K562 (cell line): ENCODE measurements at regions not wholly inside any gene's neighbourhood (a gene's known extent, or its start where the extent isn't known, plus 50 kb on each side); places are given as distances from the start of the nearest gene placed in this dataset.
A peak's percentile ranks its signal among the peaks of the same experiment; 100 is the strongest.

Experiments
- ATAC-seq: fragments of 200-7000 bp; cut with Tn5 transposase; 3 replicates; pipeline ENCODE4 v1.9.1; 2020; ENCODE audit warnings: moderate library complexity
- BruUV-seq: library from RNA; stranded (reverse); fragments of 400-500 nt; replicated peaks from 2 replicates; lab custom pipeline; 2021; lab: Mats Ljungman, UMichigan
- CTCF ChIA-PET: fragments of 300-600 bp; formaldehyde crosslinking; extraction: SDS; loops from one replicate; lab custom pipeline; 2021; ENCODE audit warnings: low intra/inter-chr PET ratio; lab: Yijun Ruan, JAX
- POLR2A ChIA-PET: fragments of 300-600, 350-650 bp; sonication (Branson Sonifier 250); formaldehyde crosslinking; extraction: SDS; loops from one replicate; lab custom pipeline; 2021; ENCODE audit warnings: antibody characterized with exemption, inconsistent platforms; lab: Yijun Ruan, JAX
- DNase-seq, 4 experiments: peaks; one replicate each; pipeline versions ENCODE4 v3.0.0 to v3.0.0-alpha.2; 2011 to 2018; ENCODE audit warnings: low spot score in 3 of 4, mixed read lengths in 3 of 4; ENCODE audit errors: extremely low read depth in 1 of 4
- FAIRE-seq: peaks from 2 replicates; lab custom pipeline; 2011; peaks lifted over from hg19 to GRCh38; lab: Jason Lieb, UNC
- H2AFZ ChIP-seq: 2 replicates; pipeline ENCODE4 v1.6.0; 2011; ENCODE audit warnings: low read depth, low read length, control low read depth, inconsistent platforms
- H3K27ac ChIP-seq: fragments of 200-600 bp; 3 replicates; pipeline ENCODE4 v1.8.0; 2011; ENCODE audit warnings: low read depth, mild to moderate bottlenecking, control low read depth, inconsistent platforms, low read length, moderate library complexity, mixed read lengths; ENCODE audit errors: extremely low read depth
- H3K27me3 ChIP-seq, 2 experiments: fragments of 300-600 bp in 1 of 2; 2 replicates in 1 of 2; 3 replicates in 1 of 2; pipeline versions ENCODE4 v1.6.0 to v1.8.0; 2011; ENCODE audit warnings: inconsistent platforms in 2 of 2, low read length in 2 of 2, mild to moderate bottlenecking in 1 of 2, mixed read lengths in 1 of 2, moderate library complexity in 1 of 2; ENCODE audit not compliant: control insufficient read depth in 2 of 2, insufficient read depth in 2 of 2
- H3K36me3 ChIP-seq: fragments of 300-600 bp; 3 replicates; pipeline ENCODE4 v1.8.0; 2011; ENCODE audit warnings: mild to moderate bottlenecking, low read length, inconsistent platforms; ENCODE audit not compliant: control insufficient read depth, insufficient read depth
- H3K4me1 ChIP-seq, 2 experiments: fragments of 200-600 bp in 1 of 2; replicated peaks in 1 of 2; 2 replicates in 1 of 2; 3 replicates in 1 of 2; pipeline versions ENCODE4 v1.5.1 to v1.8.0; 2011; ENCODE audit warnings: inconsistent platforms in 2 of 2, low read length in 2 of 2, mild to moderate bottlenecking in 1 of 2, mixed read lengths in 1 of 2, moderate library complexity in 1 of 2; ENCODE audit not compliant: control insufficient read depth in 2 of 2, insufficient read depth in 2 of 2
- H3K4me2 ChIP-seq: 2 replicates; pipeline ENCODE4 v1.6.1; 2011; ENCODE audit warnings: low read length, control low read depth, inconsistent platforms, mixed read lengths; ENCODE audit not compliant: insufficient read depth
- H3K4me3 ChIP-seq: fragments of 200-600 bp; sonication (generic), shearing (Covaris generic); 2 replicates; pipeline ENCODE4 v1.5.1; 2016; ENCODE audit warnings: control low read depth, inconsistent platforms
- H3K79me2 ChIP-seq: fragments of 200-600 bp; 3 replicates; pipeline ENCODE4 v1.8.0; 2011; ENCODE audit warnings: low read length, inconsistent platforms; ENCODE audit not compliant: control insufficient read depth, insufficient read depth
- H3K9ac ChIP-seq, 2 experiments: 2 replicates each; pipeline versions ENCODE4 v1.6.0 to v1.6.1; 2011; ENCODE audit warnings: low read depth in 2 of 2, low read length in 2 of 2, control low read depth in 1 of 2, inconsistent platforms in 1 of 2, mild to moderate bottlenecking in 1 of 2, mixed read lengths in 1 of 2; ENCODE audit not compliant: insufficient read depth in 1 of 2
- H3K9me1 ChIP-seq: one replicate; pipeline ENCODE4 v1.6.0; 2011; ENCODE audit warnings: inconsistent platforms, mild to moderate bottlenecking, low read length, moderate library complexity; ENCODE audit not compliant: control insufficient read depth, insufficient read depth
- H3K9me3 ChIP-seq: replicated peaks from 2 replicates; pipeline ENCODE4 v1.5.1; 2011; ENCODE audit warnings: low read depth, low read length, inconsistent platforms; ENCODE audit not compliant: control insufficient read depth, insufficient read depth
- H4K20me1 ChIP-seq: replicated peaks from 2 replicates; pipeline ENCODE4 v1.6.1; 2011; ENCODE audit warnings: low read length, inconsistent platforms, mixed read lengths; ENCODE audit not compliant: control insufficient read depth, insufficient read depth
- ARHGAP35 ChIP-seq: fragments of 450-650 bp; IDR thresholded peaks from 2 replicates; pipeline ENCODE4 v1.6.1; 2018; ENCODE audit not compliant: partially characterized antibody
- BRCA1 ChIP-seq, 2 experiments: fragments of 450-650 bp in 1 of 2; sonication (generic) in 1 of 2; formaldehyde crosslinking in 1 of 2; IDR thresholded peaks; 2 replicates each; pipeline versions ENCODE4 v1.5.0 to v1.6.1; 2017 to 2020; ENCODE audit warnings: mild to moderate bottlenecking in 1 of 2, missing genetic modification reagents in 1 of 2
- NBN ChIP-seq: fragments of 450-650 bp; IDR thresholded peaks from 2 replicates; pipeline ENCODE4 v1.6.1; 2016; ENCODE audit warnings: low read depth, mild to moderate bottlenecking
- NCOA6 ChIP-seq: fragments of 450-650 bp; IDR thresholded peaks from 2 replicates; pipeline ENCODE4 v1.6.1; 2017; ENCODE audit warnings: mild to moderate bottlenecking
- PHB ChIP-seq: fragments of 250-450 bp; sonication (Bioruptor Pico); IDR thresholded peaks from 2 replicates; pipeline ENCODE4 v1.5.0; 2021
- SMAD1 ChIP-seq: fragments of 150-350 bp; IDR thresholded peaks from 2 replicates; pipeline ENCODE4 v1.6.1; 2014; ENCODE audit warnings: low read length, low read depth; ENCODE audit not compliant: partially characterized antibody
- ZKSCAN8 ChIP-seq: fragments of 200-800 bp; sonication (Bioruptor generic); IDR thresholded peaks from 2 replicates; pipeline ENCODE4 v1.6.1; 2016; ENCODE audit warnings: missing genetic modification characterization, missing compliant biosample characterization
- ZNF12 ChIP-seq: sonication (generic); formaldehyde crosslinking; IDR thresholded peaks from 2 replicates; pipeline ENCODE4 v1.4.0; 2020; ENCODE audit warnings: mild to moderate bottlenecking, missing genetic modification reagents
- ZNF311 ChIP-seq: fragments of 250-450 bp; sonication (Bioruptor Pico); IDR thresholded peaks from 2 replicates; pipeline ENCODE4 v1.4.0; 2020; ENCODE audit warnings: mild to moderate bottlenecking, moderate library complexity
- WGBS: fragments of 100-300 bp; shearing (Covaris generic); methylation state at CpG from one replicate; pipeline ENCODE4 v1.1.6; 2016; ENCODE audit warnings: low coverage, mixed read lengths; ENCODE audit not compliant: insufficient coverage; ENCODE audit errors: missing lambda C conversion rate; 5-methylcytosine and 5-hydroxymethylcytosine counted together
- in situ Hi-C: fragments of 300-500 bp; cut with MboI; formaldehyde crosslinking; loops from 4 replicates; pipeline ENCODE4 v1.15.0; 2018; ENCODE audit warnings: inconsistent platforms, mixed read lengths
- intact Hi-C: fragments of 100-400 bp; cut with micrococcal nuclease; formaldehyde crosslinking; loops from 2 replicates; pipeline ENCODE4 v1.14.2; 2022
- TF ChIP-seq, protein P1 (sequence below): fragments of 450-650 bp; formaldehyde crosslinking; IDR thresholded peaks from 2 replicates; pipeline ENCODE4 v1.4.0; 2020; ENCODE audit warnings: mild to moderate bottlenecking, mixed read lengths
- TF ChIP-seq, protein P2 (sequence below): fragments of 250-450 bp; sonication (Bioruptor Pico); IDR thresholded peaks from 2 replicates; pipeline ENCODE4 v1.8.0; 2022; ENCODE audit warnings: moderate library complexity, mild to moderate bottlenecking, inconsistent platforms
- TF ChIP-seq, protein P3 (sequence below): sonication (generic); formaldehyde crosslinking; IDR thresholded peaks from 2 replicates; pipeline ENCODE4 v1.4.0; 2020; ENCODE audit warnings: mild to moderate bottlenecking, missing genetic modification reagents

DNA sequence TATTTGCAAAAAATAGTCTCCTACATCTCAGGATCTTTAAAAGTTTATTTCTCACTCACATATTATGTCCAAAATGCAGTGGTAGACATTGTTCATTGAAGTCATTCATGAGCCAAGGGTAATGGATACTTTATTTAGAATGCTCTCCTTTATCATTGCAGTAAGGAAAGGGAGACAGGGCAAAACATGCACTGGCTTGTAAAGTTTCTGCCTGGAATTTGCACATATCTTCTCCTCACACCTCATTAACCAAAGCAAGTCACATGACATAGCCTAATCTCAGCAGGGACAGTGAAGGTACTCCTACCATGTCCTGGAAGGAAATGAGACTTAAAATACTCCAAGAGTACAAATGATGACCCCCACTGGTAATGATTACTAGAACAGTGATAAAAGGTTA, 333.7 kb upstream of the EPHA3 start:
- Histone ChIP-seq H3K4me2 (no peak overlapping the region), H3K36me3 (no peaks in the 10 kb centered on the region), H3K79me2 (no peaks in the 10 kb centered on the region), H2AFZ (no peak overlapping the region), H3K9me1 (no peaks in the 10 kb centered on the region), H3K4me3 (no peak overlapping the region), H3K27ac (no peak overlapping the region), H3K9me3 (no peaks in the 10 kb centered on the region), H3K4me1 (no peaks in the 10 kb centered on the region), H3K27me3 (no peaks in the 10 kb centered on the region), H4K20me1 (no peaks in the 10 kb centered on the region), H3K9ac (no peak overlapping the region)
- ChIA-PET CTCF (no interaction called here), POLR2A (no interaction called here)
- no peak for DNase-seq
- TF ChIP-seq, protein P1, sequence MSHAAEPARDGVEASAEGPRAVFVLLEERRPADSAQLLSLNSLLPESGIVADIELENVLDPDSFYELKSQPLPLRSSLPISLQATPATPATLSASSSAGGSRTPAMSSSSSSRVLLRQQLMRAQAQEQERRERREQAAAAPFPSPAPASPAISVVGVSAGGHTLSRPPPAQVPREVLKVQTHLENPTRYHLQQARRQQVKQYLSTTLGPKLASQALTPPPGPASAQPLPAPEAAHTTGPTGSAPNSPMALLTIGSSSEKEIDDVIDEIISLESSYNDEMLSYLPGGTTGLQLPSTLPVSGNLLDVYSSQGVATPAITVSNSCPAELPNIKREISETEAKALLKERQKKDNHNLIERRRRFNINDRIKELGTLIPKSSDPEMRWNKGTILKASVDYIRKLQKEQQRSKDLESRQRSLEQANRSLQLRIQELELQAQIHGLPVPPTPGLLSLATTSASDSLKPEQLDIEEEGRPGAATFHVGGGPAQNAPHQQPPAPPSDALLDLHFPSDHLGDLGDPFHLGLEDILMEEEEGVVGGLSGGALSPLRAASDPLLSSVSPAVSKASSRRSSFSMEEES (CRISPR knock-in tag): peak; percentile 22; the same call in 1 of the 2 replicates
- TF ChIP-seq ZNF311 (CRISPR knock-in tag): no peak
- no TSS peak for BruUV-seq
- no peak for FAIRE-seq
- intact Hi-C loops (no loop called here), in situ Hi-C loops (no loop called here)
- no peak for ATAC-seq

DNA sequence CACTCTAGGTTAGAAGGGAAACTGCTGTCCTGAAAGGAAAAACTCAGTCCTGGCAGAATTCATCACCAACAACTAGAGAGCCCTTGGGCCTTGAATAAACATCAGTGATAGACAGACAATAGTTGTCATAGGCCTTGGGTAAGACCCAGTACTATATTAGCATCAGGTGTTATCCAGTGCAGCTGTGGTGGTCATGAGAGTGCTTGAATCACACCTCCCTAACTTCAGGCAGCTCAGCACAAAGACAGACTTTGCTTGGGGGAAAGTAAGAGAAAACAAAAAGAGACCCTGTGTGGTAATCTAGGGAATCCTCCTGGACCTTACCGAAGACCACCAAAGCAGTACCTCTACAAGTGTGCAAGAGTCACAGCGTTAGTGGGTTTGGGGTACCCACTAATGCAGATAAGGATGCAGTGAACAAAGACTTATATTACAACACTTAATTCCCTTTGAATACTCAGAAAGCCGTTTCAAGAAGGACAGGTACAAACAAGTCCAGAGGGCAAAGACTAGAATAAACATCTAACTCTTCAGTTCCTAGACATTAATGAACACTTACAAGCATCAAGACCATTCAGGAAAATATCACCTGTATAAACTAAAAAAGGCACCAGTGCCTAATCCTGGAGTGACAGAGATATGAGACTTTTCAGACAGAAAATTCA, 332.3 kb upstream of the EPHA3 start:
- in situ Hi-C loops (no loop called here), intact Hi-C loops (no loop called here)
- Histone ChIP-seq H4K20me1 (no peaks in the 10 kb centered on the region), H3K27me3 (no peaks in the 10 kb centered on the region), H3K4me2 (no peak overlapping the region), H2AFZ (no peak overlapping the region), H3K9me1 (no peaks in the 10 kb centered on the region), H3K9me3 (no peaks in the 10 kb centered on the region), H3K4me3 (no peak overlapping the region), H3K79me2 (no peaks in the 10 kb centered on the region), H3K36me3 (no peaks in the 10 kb centered on the region), H3K27ac (no peak overlapping the region), H3K9ac (no peak overlapping the region), H3K4me1 (no peaks in the 10 kb centered on the region)
- CTCF ChIA-PET: no interaction called here
- DNase-seq (no peak), ATAC-seq (no peak), FAIRE-seq (no peak)
- no TSS peak for BruUV-seq
- POLR2A ChIA-PET: no interaction called here
- 0% methylated on average over 3 of the region's 3 CpGs for WGBS
- TF ChIP-seq SMAD1 (no peak), PHB (no peak), ZNF12 (no peak), ZKSCAN8 (CRISPR knock-in tag) (no peak), BRCA1 (IDR thresholded peaks at IDR 0.05) (no peak), BRCA1 (CRISPR knock-in tag; IDR thresholded peaks at IDR 0.05) (no peak), ARHGAP35 (no peak), NCOA6 (no peak), NBN (no peak)
- TF ChIP-seq, protein P2, sequence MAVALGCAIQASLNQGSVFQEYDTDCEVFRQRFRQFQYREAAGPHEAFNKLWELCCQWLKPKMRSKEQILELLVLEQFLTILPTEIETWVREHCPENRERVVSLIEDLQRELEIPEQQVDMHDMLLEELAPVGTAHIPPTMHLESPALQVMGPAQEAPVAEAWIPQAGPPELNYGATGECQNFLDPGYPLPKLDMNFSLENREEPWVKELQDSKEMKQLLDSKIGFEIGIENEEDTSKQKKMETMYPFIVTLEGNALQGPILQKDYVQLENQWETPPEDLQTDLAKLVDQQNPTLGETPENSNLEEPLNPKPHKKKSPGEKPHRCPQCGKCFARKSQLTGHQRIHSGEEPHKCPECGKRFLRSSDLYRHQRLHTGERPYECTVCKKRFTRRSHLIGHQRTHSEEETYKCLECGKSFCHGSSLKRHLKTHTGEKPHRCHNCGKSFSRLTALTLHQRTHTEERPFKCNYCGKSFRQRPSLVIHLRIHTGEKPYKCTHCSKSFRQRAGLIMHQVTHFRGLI: no peak
- TF ChIP-seq, protein P3, sequence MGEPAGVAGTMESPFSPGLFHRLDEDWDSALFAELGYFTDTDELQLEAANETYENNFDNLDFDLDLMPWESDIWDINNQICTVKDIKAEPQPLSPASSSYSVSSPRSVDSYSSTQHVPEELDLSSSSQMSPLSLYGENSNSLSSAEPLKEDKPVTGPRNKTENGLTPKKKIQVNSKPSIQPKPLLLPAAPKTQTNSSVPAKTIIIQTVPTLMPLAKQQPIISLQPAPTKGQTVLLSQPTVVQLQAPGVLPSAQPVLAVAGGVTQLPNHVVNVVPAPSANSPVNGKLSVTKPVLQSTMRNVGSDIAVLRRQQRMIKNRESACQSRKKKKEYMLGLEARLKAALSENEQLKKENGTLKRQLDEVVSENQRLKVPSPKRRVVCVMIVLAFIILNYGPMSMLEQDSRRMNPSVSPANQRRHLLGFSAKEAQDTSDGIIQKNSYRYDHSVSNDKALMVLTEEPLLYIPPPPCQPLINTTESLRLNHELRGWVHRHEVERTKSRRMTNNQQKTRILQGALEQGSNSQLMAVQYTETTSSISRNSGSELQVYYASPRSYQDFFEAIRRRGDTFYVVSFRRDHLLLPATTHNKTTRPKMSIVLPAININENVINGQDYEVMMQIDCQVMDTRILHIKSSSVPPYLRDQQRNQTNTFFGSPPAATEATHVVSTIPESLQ (CRISPR knock-in tag): no peak
